H9 (cell line): ENCODE measurements at regions not wholly inside any gene's neighbourhood (a gene's known extent, or its start where the extent isn't known, plus 50 kb on each side); places are given as distances from the start of the nearest gene placed in this dataset.

Source experiments
- DNase-seq: peaks from one replicate; pipeline ENCODE4 v3.0.0-alpha.2; 2017
- H2AFZ ChIP-seq: one replicate; pipeline ENCODE4 v1.6.1; 2013; ENCODE audit warnings: mild to moderate bottlenecking, low read length, control low read depth, moderate library complexity
- H2AK5ac ChIP-seq: 2 replicates; pipeline ENCODE4 v1.6.1; 2013; ENCODE audit warnings: low read length, control low read depth, mixed read lengths; ENCODE audit not compliant: insufficient read length
- H2BK120ac ChIP-seq: one replicate; pipeline ENCODE4 v1.6.1; 2013; ENCODE audit warnings: low read depth, mild to moderate bottlenecking, low read length, control low read depth, inconsistent platforms; ENCODE audit not compliant: poor library complexity, severe bottlenecking
- H2BK12ac ChIP-seq: 2 replicates; pipeline ENCODE4 v1.6.1; 2013; ENCODE audit warnings: low read length, control low read depth, mixed read lengths, low read depth; ENCODE audit not compliant: insufficient read length
- H2BK15ac ChIP-seq: 2 replicates; pipeline ENCODE4 v1.6.1; 2013; ENCODE audit warnings: low read depth, low read length, control low read depth
- H2BK20ac ChIP-seq: one replicate; pipeline ENCODE4 v1.6.1; 2013; ENCODE audit warnings: low read depth, mild to moderate bottlenecking, low read length, control low read depth, inconsistent platforms; ENCODE audit not compliant: poor library complexity, severe bottlenecking
- H2BK5ac ChIP-seq: 2 replicates; pipeline ENCODE4 v1.6.1; 2013; ENCODE audit warnings: low read length, control low read depth, mixed read lengths; ENCODE audit not compliant: insufficient read length
- H3K14ac ChIP-seq: 2 replicates; pipeline ENCODE4 v1.6.1; 2013; ENCODE audit warnings: low read length, control low read depth; ENCODE audit not compliant: insufficient read depth
- H3K18ac ChIP-seq: 2 replicates; pipeline ENCODE4 v1.6.1; 2013; ENCODE audit warnings: low read depth, mild to moderate bottlenecking, mixed read lengths, low read length, control low read depth; ENCODE audit not compliant: insufficient read length
- H3K23ac ChIP-seq: 2 replicates; pipeline ENCODE4 v1.6.1; 2013; ENCODE audit warnings: low read length, control low read depth, mixed read lengths, low read depth; ENCODE audit not compliant: insufficient read length
- H3K23me2 ChIP-seq: 2 replicates; pipeline ENCODE4 v1.6.1; 2013; ENCODE audit warnings: low read depth, mild to moderate bottlenecking, mixed read lengths, low read length, control low read depth; ENCODE audit not compliant: insufficient read length, poor library complexity, severe bottlenecking
- H3K27ac ChIP-seq: 2 replicates; pipeline ENCODE4 v1.5.1; 2013; ENCODE audit warnings: low read length, control low read depth, mixed read lengths, low read depth; ENCODE audit not compliant: insufficient read length
- H3K27me3 ChIP-seq: 2 replicates; pipeline ENCODE4 v1.6.1; 2013; ENCODE audit warnings: low read length, control low read depth, inconsistent platforms; ENCODE audit not compliant: insufficient read depth
- H3K4ac ChIP-seq: 2 replicates; pipeline ENCODE4 v1.6.1; 2013; ENCODE audit warnings: low read depth, mild to moderate bottlenecking, control low read depth, inconsistent platforms, low read length, moderate library complexity
- H3K4me1 ChIP-seq: 2 replicates; pipeline ENCODE4 v1.6.1; 2013; ENCODE audit warnings: low read length, control low read depth, inconsistent platforms; ENCODE audit not compliant: insufficient read depth
- H3K4me2 ChIP-seq: 2 replicates; pipeline ENCODE4 v1.6.1; 2013; ENCODE audit warnings: low read length, control low read depth, mixed read lengths; ENCODE audit not compliant: insufficient read length, insufficient read depth
- H3K56ac ChIP-seq: 2 replicates; pipeline ENCODE4 v1.6.1; 2013; ENCODE audit warnings: low read depth, mild to moderate bottlenecking, mixed read lengths, low read length, control low read depth; ENCODE audit not compliant: insufficient read length
- H3K79me1 ChIP-seq: 2 replicates; pipeline ENCODE4 v1.6.1; 2013; ENCODE audit warnings: low read depth, mild to moderate bottlenecking, moderate library complexity, low read length, control low read depth, inconsistent platforms; ENCODE audit not compliant: insufficient read depth, poor library complexity, severe bottlenecking
- H3K79me2 ChIP-seq: 2 replicates; pipeline ENCODE4 v1.6.1; 2013; ENCODE audit warnings: low read length, control low read depth, inconsistent platforms; ENCODE audit not compliant: insufficient read depth
- H3K9ac ChIP-seq: 2 replicates; pipeline ENCODE4 v1.6.1; 2013; ENCODE audit warnings: low read length, control low read depth, mixed read lengths; ENCODE audit not compliant: insufficient read length; ENCODE audit errors: extremely low read depth
- H3K9me3 ChIP-seq: one replicate; pipeline ENCODE4 v1.6.1; 2013; ENCODE audit warnings: low read depth, low read length, inconsistent platforms; ENCODE audit not compliant: control insufficient read depth
- H3T11ph ChIP-seq: one replicate; pipeline ENCODE4 v1.6.1; 2013; ENCODE audit warnings: mild to moderate bottlenecking, low read length, control low read depth, inconsistent platforms
- H4K20me1 ChIP-seq: one replicate; pipeline ENCODE4 v1.6.1; 2013; ENCODE audit not compliant: control insufficient read depth, insufficient read length, insufficient read depth
- H4K5ac ChIP-seq: 2 replicates; pipeline ENCODE4 v1.6.1; 2013; ENCODE audit warnings: low read depth, mild to moderate bottlenecking, mixed read lengths, low read length, control low read depth; ENCODE audit not compliant: insufficient read length
- H4K8ac ChIP-seq: replicated peaks from 2 replicates; pipeline ENCODE4 v1.6.1; 2013; ENCODE audit warnings: low read length, control low read depth, mixed read lengths, low read depth; ENCODE audit not compliant: insufficient read length
- H4K91ac ChIP-seq: 2 replicates; pipeline ENCODE4 v1.6.1; 2013; ENCODE audit warnings: low read depth, mild to moderate bottlenecking, moderate library complexity, mixed read lengths, low read length, control low read depth; ENCODE audit not compliant: insufficient read length
- H3K27ac Mint-ChIP-seq, 3 experiments: 2 replicates in 2 of 3; 3 replicates in 1 of 3; pipeline ENCODE4 v1.8.0; 2020 to 2021; ENCODE audit warnings: mixed read lengths in 3 of 3, mild to moderate bottlenecking in 1 of 3, moderate library complexity in 1 of 3
- H3K27me3 Mint-ChIP-seq: 2 replicates; pipeline ENCODE4 v1.8.0; 2021; ENCODE audit warnings: low read depth, mild to moderate bottlenecking, moderate library complexity, mixed read lengths
- H3K36me3 Mint-ChIP-seq, 3 experiments: 2 replicates in 2 of 3; 3 replicates in 1 of 3; pipeline ENCODE4 v1.8.0; 2020 to 2021; ENCODE audit warnings: low read depth in 3 of 3, mixed read lengths in 3 of 3; ENCODE audit not compliant: insufficient read depth in 1 of 3
- H3K4me1 Mint-ChIP-seq, 2 experiments: 2 replicates each; pipeline ENCODE4 v1.8.0; 2020; ENCODE audit warnings: mixed read lengths in 2 of 2
- H3K4me3 Mint-ChIP-seq, 2 experiments: 2 replicates in 1 of 2; 3 replicates in 1 of 2; pipeline ENCODE4 v1.8.0; 2020 to 2021; ENCODE audit warnings: mild to moderate bottlenecking in 2 of 2, mixed read lengths in 2 of 2, moderate library complexity in 1 of 2
- H3K9me3 Mint-ChIP-seq, 2 experiments: 2 replicates in 1 of 2; 3 replicates in 1 of 2; pipeline ENCODE4 v1.8.0; 2020; ENCODE audit warnings: mild to moderate bottlenecking in 2 of 2, mixed read lengths in 2 of 2, moderate library complexity in 1 of 2
- CTCF ChIP-seq: fragments of 200-600 bp; sonication (generic); conservative IDR thresholded peaks from 3 replicates; pipeline ENCODE4 v1.8.0; 2021; ENCODE audit warnings: antibody characterized with exemption, mild to moderate bottlenecking
- WGBS: extraction: QIAGEN DNeasy Blood & Tissue Kit; methylation state at CpG from one replicate; pipeline ENCODE4 v1.1.7; 2013; ENCODE audit warnings: missing lambda C conversion rate, low lambda C conversion rate, mixed read lengths; ENCODE audit not compliant: insufficient read length; ENCODE audit errors: extremely low coverage; 5-methylcytosine and 5-hydroxymethylcytosine counted together

- no peak overlapping the region for H2BK20ac ChIP-seq
- H3K9me3 ChIP-seq: no peaks in the 10 kb centered on the region
- no peak overlapping the region for H3K18ac ChIP-seq
- H4K91ac ChIP-seq: no peak overlapping the region
- TF ChIP-seq CTCF: no peak
- H3K4ac ChIP-seq: no peak overlapping the region
- no peaks in the 10 kb centered on the region for H3K79me1 ChIP-seq
- no peak overlapping the region for H3K23ac ChIP-seq
- no peak overlapping the region for H2BK5ac ChIP-seq
- Mint-ChIP-seq H3K4me3 (no peak overlapping the region), H3K36me3 (no peaks in the 10 kb centered on the region), H3K27me3 (no peaks in the 10 kb centered on the region), H3K4me1 (no peaks in the 10 kb centered on the region), H3K27ac (no peak overlapping the region), H3K9me3 (no peaks in the 10 kb centered on the region)
- H2BK12ac ChIP-seq: no peak overlapping the region
- H3K4me1 ChIP-seq: no peaks in the 10 kb centered on the region
- H3K27me3 ChIP-seq: no peaks in the 10 kb centered on the region
- no peak overlapping the region for H2AK5ac ChIP-seq
- no peaks in the 10 kb centered on the region for H4K20me1 ChIP-seq
- WGBS: no CpG with 5 or more reads among the region's 2 CpGs
- no peak overlapping the region for H3K9ac ChIP-seq
- no peak overlapping the region for H2BK120ac ChIP-seq
- no peak overlapping the region for H4K5ac ChIP-seq
- no peak overlapping the region for H4K8ac ChIP-seq
- no peak for DNase-seq
- H3T11ph ChIP-seq: no peak overlapping the region
- H3K79me2 ChIP-seq: no peaks in the 10 kb centered on the region
- no peak overlapping the region for H3K56ac ChIP-seq
- H3K14ac ChIP-seq: no peak overlapping the region
- H3K4me2 ChIP-seq: no peak overlapping the region
- no peak overlapping the region for H3K27ac ChIP-seq
- no peak overlapping the region for H2AFZ ChIP-seq
- H2BK15ac ChIP-seq: no peak overlapping the region
- no peaks in the 10 kb centered on the region for H3K23me2 ChIP-seq
Measured at GRCh38 chr5:92850886-92851285, 730.1 kb downstream of the NR2F1-AS1 start.
